NCI-H146 (cell line): ENCODE measurements at regions not wholly inside any gene's neighbourhood (a gene's known extent, or its start where the extent isn't known, plus 50 kb on each side); places are given as distances from the start of the nearest gene placed in this dataset.
A peak's percentile ranks its signal among the peaks of the same experiment; 100 is the strongest.
"Not testable (repeated sequence)": the region's sequence is repeated elsewhere in the genome, so short reads cannot be mapped to it uniquely, and the experiment has no call there.

Source experiments
- DNase-seq: peaks from one replicate; lab custom pipeline; 2025; lab: John Stamatoyannopoulos, UW

- no peak for DNase-seq
These were observed 116.2 kb upstream of the PLAAT1 start for GRCh38 chr3:193124861-193125260.

- no peak for DNase-seq
These were observed 111.4 kb upstream of the PLAAT1 start for GRCh38 chr3:193129607-193130006.

GRCh38 chr3:193130576-193130975 lies 110.4 kb upstream of the PLAAT1 start:
- no peak for DNase-seq

GRCh38 chr3:193132241-193132640 lies 108.8 kb upstream of the PLAAT1 start:
- no peak for DNase-seq

GRCh38 chr3:193132964-193133363 lies 108.1 kb upstream of the PLAAT1 start:
- DNase-seq: no peak

- DNase-seq: no peak
These were observed 106.2 kb upstream of the PLAAT1 start for GRCh38 chr3:193134856-193135255.

- DNase-seq: no peak
These were observed 100.6 kb upstream of the PLAAT1 start for GRCh38 chr3:193140381-193140780.

GRCh38 chr3:193145248-193145647 lies 95.8 kb upstream of the PLAAT1 start:
- no peak for DNase-seq

GRCh38 chr3:193148688-193149473 lies 92.1 kb upstream of the PLAAT1 start:
- DNase-seq: no peak

GRCh38 chr3:193149998-193150397 lies 91.0 kb upstream of the PLAAT1 start:
- no peak for DNase-seq

- not testable (repeated sequence) for DNase-seq
These were observed 85.8 kb upstream of the PLAAT1 start for GRCh38 chr3:193155044-193155781.

- DNase-seq: no peak
These were observed 84.0 kb upstream of the PLAAT1 start for GRCh38 chr3:193157051-193157450.

GRCh38 chr3:193165431-193166120 lies 75.4 kb upstream of the PLAAT1 start:
- DNase-seq: no peak

- no peak for DNase-seq
These were observed 72.1 kb upstream of the PLAAT1 start for GRCh38 chr3:193168931-193169330.

- DNase-seq: no peak
These were observed 66.9 kb upstream of the PLAAT1 start for GRCh38 chr3:193174140-193174539.

- DNase-seq: not testable (repeated sequence)
These were observed 61.5 kb upstream of the PLAAT1 start for GRCh38 chr3:193179332-193180012.

- no peak for DNase-seq
These were observed 53.8 kb upstream of the PLAAT1 start for GRCh38 chr3:193187070-193187722.

GRCh38 chr3:193190146-193190786 lies 50.8 kb upstream of the PLAAT1 start:
- peak; percentile 24 for DNase-seq
